HCT116 (cell line): ENCODE measurements at regions not wholly inside any gene's neighbourhood (a gene's known extent, or its start where the extent isn't known, plus 50 kb on each side); places are given as distances from the start of the nearest gene placed in this dataset.

ENCODE experiments used
- CBX3 ChIP-seq: IDR thresholded peaks from 2 replicates; pipeline ENCODE4 v1.6.1; 2012; ENCODE audit warnings: low read depth
- CEBPB ChIP-seq: IDR thresholded peaks from 2 replicates; pipeline ENCODE4 v1.6.1; 2012; ENCODE audit warnings: low read depth
- EZH2 ChIP-seq: fragments of 200-600 bp; sonication (generic); IDR thresholded peaks from 2 replicates; pipeline ENCODE4 v1.6.1; 2017; ENCODE audit warnings: antibody characterized with exemption, mixed run types
- JUND ChIP-seq: IDR thresholded peaks from 2 replicates; pipeline ENCODE4 v1.6.1; 2012
- MAX ChIP-seq: IDR thresholded peaks from 2 replicates; pipeline ENCODE4 v1.6.1; 2012
- POLR2A ChIP-seq: IDR thresholded peaks from 2 replicates; pipeline ENCODE4 v1.7.0; 2011; ENCODE audit warnings: borderline replicate concordance; ENCODE audit not compliant: insufficient read depth, insufficient read length; ENCODE audit errors: extremely low read depth
- POLR2AphosphoS5 ChIP-seq: IDR thresholded peaks from 2 replicates; pipeline ENCODE4 v1.6.1; 2011; ENCODE audit warnings: mild to moderate bottlenecking, low read depth, low read length, moderate library complexity
- SP1 ChIP-seq: IDR thresholded peaks from 2 replicates; pipeline ENCODE4 v1.6.1; 2012; ENCODE audit warnings: low read depth
- SRF ChIP-seq: IDR thresholded peaks from 2 replicates; pipeline ENCODE4 v1.6.1; 2012; ENCODE audit warnings: low read depth
- TF ChIP-seq, protein P1 (sequence below), 3 experiments: fragments of 200-600 bp in 1 of 3; sonication (generic) in 1 of 3; IDR thresholded peaks in 2 of 3; conservative IDR thresholded peaks in 1 of 3; 2 replicates each; pipeline ENCODE4 v1.5.1; 2012 to 2017; ENCODE audit warnings: low read depth in 2 of 3, low read length in 2 of 3, antibody characterized with exemption in 1 of 3, borderline replicate concordance in 1 of 3, control low read depth in 1 of 3, mild to moderate bottlenecking in 1 of 3, mixed read lengths in 1 of 3, mixed run types in 1 of 3, moderate library complexity in 1 of 3; ENCODE audit not compliant: insufficient read depth in 1 of 3
- TF ChIP-seq, protein P2 (sequence below): IDR thresholded peaks from 2 replicates; pipeline ENCODE4 v1.6.1; 2012

- TF ChIP-seq, protein P1, sequence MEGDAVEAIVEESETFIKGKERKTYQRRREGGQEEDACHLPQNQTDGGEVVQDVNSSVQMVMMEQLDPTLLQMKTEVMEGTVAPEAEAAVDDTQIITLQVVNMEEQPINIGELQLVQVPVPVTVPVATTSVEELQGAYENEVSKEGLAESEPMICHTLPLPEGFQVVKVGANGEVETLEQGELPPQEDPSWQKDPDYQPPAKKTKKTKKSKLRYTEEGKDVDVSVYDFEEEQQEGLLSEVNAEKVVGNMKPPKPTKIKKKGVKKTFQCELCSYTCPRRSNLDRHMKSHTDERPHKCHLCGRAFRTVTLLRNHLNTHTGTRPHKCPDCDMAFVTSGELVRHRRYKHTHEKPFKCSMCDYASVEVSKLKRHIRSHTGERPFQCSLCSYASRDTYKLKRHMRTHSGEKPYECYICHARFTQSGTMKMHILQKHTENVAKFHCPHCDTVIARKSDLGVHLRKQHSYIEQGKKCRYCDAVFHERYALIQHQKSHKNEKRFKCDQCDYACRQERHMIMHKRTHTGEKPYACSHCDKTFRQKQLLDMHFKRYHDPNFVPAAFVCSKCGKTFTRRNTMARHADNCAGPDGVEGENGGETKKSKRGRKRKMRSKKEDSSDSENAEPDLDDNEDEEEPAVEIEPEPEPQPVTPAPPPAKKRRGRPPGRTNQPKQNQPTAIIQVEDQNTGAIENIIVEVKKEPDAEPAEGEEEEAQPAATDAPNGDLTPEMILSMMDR (IDR thresholded peaks at IDR 0.05 in 2 of 3, conservative IDR thresholded peaks at IDR 0.05 in 1 of 3; ENCODE audit: borderline replicate concordance in 1 of 3, insufficient read depth in 1 of 3, low read depth in 2 of 3, low read length in 2 of 3), result no peak
- TF ChIP-seq CEBPB (no peak), EZH2 (no peak), POLR2AphosphoS5 (no peak), SP1 (no peak), SRF (no peak), JUND (no peak), MAX (no peak), CBX3 (no peak), POLR2A (no peak)
- TF ChIP-seq, protein P2, sequence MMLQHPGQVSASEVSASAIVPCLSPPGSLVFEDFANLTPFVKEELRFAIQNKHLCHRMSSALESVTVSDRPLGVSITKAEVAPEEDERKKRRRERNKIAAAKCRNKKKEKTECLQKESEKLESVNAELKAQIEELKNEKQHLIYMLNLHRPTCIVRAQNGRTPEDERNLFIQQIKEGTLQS, result no peak
These were observed 278.2 kb downstream of the CALCRL start for GRCh38 chr2:187169864-187170263.
